ENCODE measurements at regions not wholly inside any gene's neighbourhood (a gene's known extent, or its start where the extent isn't known, plus 50 kb on each side); places are given as distances from the start of the nearest gene placed in this dataset.
"Not testable (repeated sequence)": the region's sequence is repeated elsewhere in the genome, so short reads cannot be mapped to it uniquely, and the experiment has no call there.

DNA sequence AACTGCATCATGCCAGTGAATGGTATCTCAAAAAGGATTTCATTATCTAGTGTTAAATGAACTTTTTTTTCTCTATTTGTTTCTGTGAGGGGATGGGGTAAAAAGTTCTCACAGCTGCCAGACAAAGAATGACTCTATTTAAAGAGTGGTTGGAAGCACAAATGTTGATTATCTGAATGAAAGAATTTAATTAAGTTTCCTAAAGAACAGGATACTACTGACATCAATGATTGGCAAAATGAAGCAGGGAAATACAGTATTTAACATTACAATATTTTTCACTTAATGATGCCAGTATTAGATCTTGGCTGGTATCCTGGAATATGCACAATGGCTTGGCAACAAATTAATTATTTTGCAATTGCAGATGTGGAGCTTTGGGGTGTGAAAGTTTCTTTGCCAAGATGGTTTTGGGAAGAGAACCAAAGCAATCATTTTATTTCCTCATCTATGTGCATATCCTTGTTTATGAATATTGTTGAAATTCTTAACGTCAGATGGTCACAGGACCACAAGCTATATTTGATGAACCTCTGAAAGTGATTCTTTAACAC is 336.8 kb downstream of the ARL4A start:
- TF ChIP-seq, protein P1, sequence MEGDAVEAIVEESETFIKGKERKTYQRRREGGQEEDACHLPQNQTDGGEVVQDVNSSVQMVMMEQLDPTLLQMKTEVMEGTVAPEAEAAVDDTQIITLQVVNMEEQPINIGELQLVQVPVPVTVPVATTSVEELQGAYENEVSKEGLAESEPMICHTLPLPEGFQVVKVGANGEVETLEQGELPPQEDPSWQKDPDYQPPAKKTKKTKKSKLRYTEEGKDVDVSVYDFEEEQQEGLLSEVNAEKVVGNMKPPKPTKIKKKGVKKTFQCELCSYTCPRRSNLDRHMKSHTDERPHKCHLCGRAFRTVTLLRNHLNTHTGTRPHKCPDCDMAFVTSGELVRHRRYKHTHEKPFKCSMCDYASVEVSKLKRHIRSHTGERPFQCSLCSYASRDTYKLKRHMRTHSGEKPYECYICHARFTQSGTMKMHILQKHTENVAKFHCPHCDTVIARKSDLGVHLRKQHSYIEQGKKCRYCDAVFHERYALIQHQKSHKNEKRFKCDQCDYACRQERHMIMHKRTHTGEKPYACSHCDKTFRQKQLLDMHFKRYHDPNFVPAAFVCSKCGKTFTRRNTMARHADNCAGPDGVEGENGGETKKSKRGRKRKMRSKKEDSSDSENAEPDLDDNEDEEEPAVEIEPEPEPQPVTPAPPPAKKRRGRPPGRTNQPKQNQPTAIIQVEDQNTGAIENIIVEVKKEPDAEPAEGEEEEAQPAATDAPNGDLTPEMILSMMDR (IDR thresholded peaks at IDR 0.05; ENCODE audit: insufficient read depth, low read length, poor library complexity, severe bottlenecking) = no peak
- no peak for DNase-seq (ENCODE audit: low read depth)
- Histone ChIP-seq H3K4me3 (ENCODE audit: low read depth, low read length) (no peak overlapping the region), H3K36me3 (ENCODE audit: control insufficient read depth, insufficient read depth, low read length) (no peaks in the 10 kb centered on the region), H3K27me3 (ENCODE audit: control insufficient read depth, insufficient read depth, low read length) (no peaks in the 10 kb centered on the region)

DNA sequence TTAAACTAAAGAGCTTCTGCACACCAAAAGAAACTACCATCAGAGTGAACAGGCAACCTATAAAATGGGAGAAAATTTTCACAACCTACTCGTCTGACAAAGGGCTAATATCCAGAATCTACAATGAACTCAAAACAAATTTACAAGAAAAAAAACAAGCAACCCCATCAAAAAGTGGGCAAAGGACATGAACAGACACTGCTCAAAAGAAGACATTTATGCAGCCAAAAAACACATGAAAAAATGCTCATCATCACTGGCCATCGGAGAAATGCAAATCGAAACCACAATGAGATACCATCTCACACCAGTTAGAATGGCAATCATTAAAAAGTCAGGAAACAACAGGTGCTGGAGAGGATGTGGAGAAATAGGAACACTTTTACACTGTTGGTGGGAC is 337.6 kb downstream of the ARL4A start:
- not testable (repeated sequence) for H3K27me3 ChIP-seq (ENCODE audit: control insufficient read depth, insufficient read depth, low read length); DNase-seq (ENCODE audit: low read depth); H3K4me3 ChIP-seq (ENCODE audit: low read depth, low read length); H3K36me3 ChIP-seq (ENCODE audit: control insufficient read depth, insufficient read depth, low read length)

DNA sequence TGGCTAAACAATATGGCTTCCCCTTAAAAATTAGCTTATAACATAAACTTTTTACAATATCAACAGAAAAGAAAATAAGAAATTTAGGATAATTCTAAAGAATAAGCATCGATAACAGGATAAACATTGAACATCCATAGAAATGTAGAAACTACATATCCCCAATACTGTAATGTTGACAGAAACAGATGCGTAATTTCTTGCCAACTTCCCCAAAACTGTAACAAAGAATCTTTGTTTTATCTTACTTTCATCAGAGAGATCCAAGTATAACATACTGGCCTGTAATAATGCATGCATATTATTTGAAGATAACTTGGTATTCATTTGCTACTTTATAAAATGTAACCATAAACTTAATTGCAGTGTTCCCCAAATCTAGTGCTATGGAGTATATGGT is 339.9 kb downstream of the ARL4A start:
- Histone ChIP-seq H3K4me3 (ENCODE audit: low read depth, low read length) (no peak overlapping the region), H3K36me3 (ENCODE audit: control insufficient read depth, insufficient read depth, low read length) (no peaks in the 10 kb centered on the region), H3K27me3 (ENCODE audit: control insufficient read depth, insufficient read depth, low read length) (no peaks in the 10 kb centered on the region)
- TF ChIP-seq, protein P1 (IDR thresholded peaks at IDR 0.05; ENCODE audit: insufficient read depth, low read length, poor library complexity, severe bottlenecking) = no peak
- no peak for DNase-seq (ENCODE audit: low read depth)

DNA sequence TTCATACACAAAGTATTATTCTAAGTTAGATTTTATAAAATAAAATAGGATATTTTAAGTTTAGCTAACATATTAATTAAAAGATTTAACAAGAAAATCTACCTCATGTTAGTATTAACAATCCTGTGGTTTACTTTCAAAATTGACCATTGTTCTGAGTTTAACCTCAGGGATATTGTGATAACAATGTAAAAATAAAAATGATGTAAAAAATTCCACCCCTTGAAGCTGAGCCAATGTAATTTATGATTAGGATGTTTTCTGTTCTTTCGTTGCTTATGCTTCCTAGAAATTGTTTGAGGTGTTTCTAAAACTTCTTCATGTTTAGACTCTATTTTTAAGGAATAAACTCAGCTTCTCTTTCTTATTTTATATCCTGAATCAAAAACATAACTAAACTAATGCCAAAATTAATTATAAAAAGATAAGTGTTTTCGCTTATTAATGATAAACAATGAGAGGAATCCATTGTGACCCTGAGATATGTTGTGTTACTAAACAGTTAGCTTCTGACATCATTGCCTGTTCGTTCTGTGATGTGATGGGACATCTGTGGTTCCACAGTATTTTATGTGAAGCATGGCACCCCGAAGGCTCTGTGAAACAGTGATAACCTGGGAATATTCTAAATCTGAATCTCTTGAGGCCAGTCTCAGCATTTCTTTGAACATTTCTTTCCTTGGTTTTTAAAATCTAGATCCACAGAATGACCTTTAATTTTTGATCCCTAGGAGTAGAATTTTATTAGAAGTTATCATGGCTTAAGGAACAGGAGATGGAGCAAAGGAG is 340.8 kb downstream of the ARL4A start:
- Histone ChIP-seq H3K27me3 (ENCODE audit: control insufficient read depth, insufficient read depth, low read length) (no peaks in the 10 kb centered on the region), H3K36me3 (ENCODE audit: control insufficient read depth, insufficient read depth, low read length) (no peaks in the 10 kb centered on the region), H3K4me3 (ENCODE audit: low read depth, low read length) (no peak overlapping the region)
- TF ChIP-seq, protein P1 (IDR thresholded peaks at IDR 0.05; ENCODE audit: insufficient read depth, low read length, poor library complexity, severe bottlenecking) = no peak
- DNase-seq (ENCODE audit: low read depth) = no peak

DNA sequence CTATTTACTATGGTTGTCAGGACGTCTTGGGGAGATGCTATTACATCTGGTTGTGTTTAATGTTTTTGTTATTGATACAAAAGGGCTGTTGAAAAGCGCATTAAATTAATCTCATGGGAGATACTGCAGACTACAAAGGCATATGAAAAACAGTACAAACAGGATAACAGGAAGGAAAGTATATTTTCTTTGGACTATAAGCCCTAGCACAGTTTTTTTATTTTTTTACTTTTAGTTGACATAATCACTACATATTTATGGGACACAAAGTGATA is 341.3 kb downstream of the ARL4A start:
- Histone ChIP-seq H3K36me3 (ENCODE audit: control insufficient read depth, insufficient read depth, low read length) (no peaks in the 10 kb centered on the region), H3K27me3 (ENCODE audit: control insufficient read depth, insufficient read depth, low read length) (no peaks in the 10 kb centered on the region), H3K4me3 (ENCODE audit: low read depth, low read length) (no peak overlapping the region)
- no peak for DNase-seq (ENCODE audit: low read depth)
- TF ChIP-seq, protein P1 (IDR thresholded peaks at IDR 0.05; ENCODE audit: insufficient read depth, low read length, poor library complexity, severe bottlenecking) = no peak

DNA sequence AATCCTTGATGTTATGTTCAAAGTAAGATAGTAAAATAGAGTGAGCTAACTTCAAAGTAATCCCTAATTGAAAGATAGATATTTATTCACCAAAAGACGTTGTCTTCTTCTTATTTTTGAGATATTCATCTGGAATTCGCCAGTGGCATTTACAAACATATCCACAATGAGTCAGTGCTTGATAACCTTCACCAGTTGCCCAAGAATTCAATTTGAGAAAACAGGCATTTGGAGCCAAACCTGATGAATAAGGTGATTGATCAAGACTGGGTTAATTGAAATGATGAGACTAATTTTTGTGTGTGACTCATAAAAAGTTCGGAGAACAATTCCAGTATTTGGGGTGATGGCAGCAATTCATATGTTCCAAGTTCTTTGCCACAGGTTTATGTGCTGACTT is 344.0 kb downstream of the ARL4A start:
- no peak overlapping the region for H3K4me3 ChIP-seq (ENCODE audit: low read depth, low read length)
- no peak for DNase-seq (ENCODE audit: low read depth)

More for the DNA sequence above, 344.0 kb downstream of the ARL4A start:
- no peaks in the 10 kb centered on the region for H3K27me3 ChIP-seq (ENCODE audit: control insufficient read depth, insufficient read depth, low read length)
- H3K36me3 ChIP-seq (ENCODE audit: control insufficient read depth, insufficient read depth, low read length) = no peaks in the 10 kb centered on the region
- TF ChIP-seq, protein P1 (IDR thresholded peaks at IDR 0.05; ENCODE audit: insufficient read depth, low read length, poor library complexity, severe bottlenecking) = no peak
